Stomach (tissue), 8 donors: ENCODE measurements at regions not wholly inside any gene's neighbourhood (a gene's known extent, or its start where the extent isn't known, plus 50 kb on each side); places are given as distances from the start of the nearest gene placed in this dataset.

Experiments used
- DNase-seq, 2 donors: peaks; one replicate each; pipeline versions ENCODE4 v3.0.0 to v3.0.0-alpha.2; 2013 to 2019
- H3K27ac ChIP-seq, 5 donors: fragments of 200-600 bp in 4 of 5; sonication (generic) in 4 of 5; one replicate each; pipeline ENCODE4 v1.5.1; 2013 to 2019; ENCODE audit warnings: mild to moderate bottlenecking in 1 of 5, moderate library complexity in 1 of 5
- H3K27me3 ChIP-seq, 3 donors: fragments of 200-600 bp; sonication (generic); one replicate each; pipeline ENCODE4 v1.5.1; 2017 to 2019; ENCODE audit warnings: mixed run types in 1 of 3
- H3K36me3 ChIP-seq, 4 donors: fragments of 200-600 bp; sonication (generic); 1 replicate in 3 of 4; 2 replicates in 1 of 4; pipeline ENCODE4 v1.5.1; 2016 to 2019
- H3K4me1 ChIP-seq, 4 donors: fragments of 200-600 bp; sonication (generic); one replicate each; pipeline ENCODE4 v1.5.1; 2016 to 2019
- H3K4me3 ChIP-seq, 4 donors: fragments of 200-600 bp; sonication (generic) in 3 of 4; one replicate each; pipeline ENCODE4 v1.5.1; 2016 to 2019; ENCODE audit warnings: mild to moderate bottlenecking in 1 of 4
- H3K9me3 ChIP-seq, 4 donors: fragments of 200-600 bp; sonication (generic); one replicate each; pipeline ENCODE4 v1.5.1; 2016 to 2019
- CTCF ChIP-seq, 7 experiments: fragments of 450-650 bp in 4 of 7; fragments of 200-600 bp in 3 of 7; sonication (generic) in 3 of 7; IDR thresholded peaks; one replicate each; pipeline ENCODE4 v1.5.1; 2016 to 2019; ENCODE audit warnings: antibody characterized with exemption in 7 of 7, control low read depth in 2 of 7, mild to moderate bottlenecking in 1 of 7
- EP300 ChIP-seq: sonication (generic); formaldehyde crosslinking; IDR thresholded peaks from one replicate; pipeline ENCODE4 v1.6.1; 2017; ENCODE audit warnings: antibody characterized with exemption
- POLR2A ChIP-seq, 4 donors: fragments of 450-650 bp; IDR thresholded peaks; one replicate each; pipeline ENCODE4 v1.6.1; 2016; ENCODE audit warnings: antibody characterized with exemption in 4 of 4, control low read depth in 2 of 4, mild to moderate bottlenecking in 1 of 4, moderate library complexity in 1 of 4
- POLR2AphosphoS5 ChIP-seq, 3 donors: sonication (generic); formaldehyde crosslinking; IDR thresholded peaks; one replicate each; pipeline ENCODE4 v1.6.1; 2016; ENCODE audit warnings: antibody characterized with exemption in 3 of 3
- WGBS, 5 donors: extraction: QIAGEN DNeasy Blood & Tissue Kit in 3 of 5; methylation state at CpG; one replicate each; pipeline versions ENCODE4 v1.1.5 to v1.1.7; 2013 to 2018; 5-methylcytosine and 5-hydroxymethylcytosine counted together
- intact Hi-C: fragments of 100-400 bp; cut with DNase I; formaldehyde crosslinking; loops from one replicate; pipeline ENCODE4 v1.15.1; 2023; ENCODE audit warnings: low total_unique reads
- donor health status: healthy with polysubstance abuse.
- donor health status: Bipolar disorder and iron deficiency.
- donor health status: healthy.

GRCh38 chr13:33766329-33767123, 51.4 kb upstream of the RFC3 start:
- no peaks in the 10 kb centered on the region for H3K4me1 ChIP-seq
- TF ChIP-seq POLR2A (IDR thresholded peaks at IDR 0.05), result no peak
- no peak for TF ChIP-seq EP300
- no peak for TF ChIP-seq POLR2AphosphoS5 (IDR thresholded peaks at IDR 0.05)
- no peak for TF ChIP-seq CTCF (IDR thresholded peaks at IDR 0.05)
- 78 to 90% (median 85%) methylated on average over 5 of the region's 5 CpGs for WGBS, 5 donors
- H3K9me3 ChIP-seq, result no peaks in the 10 kb centered on the region
- intact Hi-C loops, result no loop called here
- no peaks in the 10 kb centered on the region for H3K27me3 ChIP-seq
- H3K27ac ChIP-seq, result no peak overlapping the region
- no peak for DNase-seq
- H3K36me3 ChIP-seq, result no peaks in the 10 kb centered on the region
- no peak overlapping the region for H3K4me3 ChIP-seq

- intact Hi-C loops, result no loop called here
- H3K36me3 ChIP-seq, result no peaks in the 10 kb centered on the region
- H3K27me3 ChIP-seq, result no peaks in the 10 kb centered on the region
- no peaks in the 10 kb centered on the region for H3K9me3 ChIP-seq
- no peak overlapping the region for H3K4me3 ChIP-seq
- WGBS, 5 donors, result 92 to 96% (median 93%) methylated on average over 2 of the region's 2 CpGs
- no peak overlapping the region for H3K27ac ChIP-seq
- TF ChIP-seq CTCF (IDR thresholded peaks at IDR 0.05) (no peak), EP300 (no peak), POLR2AphosphoS5 (IDR thresholded peaks at IDR 0.05) (no peak), POLR2A (IDR thresholded peaks at IDR 0.05) (no peak)
- H3K4me1 ChIP-seq, result no peaks in the 10 kb centered on the region
- DNase-seq, result no peak
Observed at GRCh38 chr13:33767140-33767539, 50.8 kb upstream of the RFC3 start.
